ENCODE measurements at regions not wholly inside any gene's neighbourhood (a gene's known extent, or its start where the extent isn't known, plus 50 kb on each side); places are given as distances from the start of the nearest gene placed in this dataset.

DNA sequence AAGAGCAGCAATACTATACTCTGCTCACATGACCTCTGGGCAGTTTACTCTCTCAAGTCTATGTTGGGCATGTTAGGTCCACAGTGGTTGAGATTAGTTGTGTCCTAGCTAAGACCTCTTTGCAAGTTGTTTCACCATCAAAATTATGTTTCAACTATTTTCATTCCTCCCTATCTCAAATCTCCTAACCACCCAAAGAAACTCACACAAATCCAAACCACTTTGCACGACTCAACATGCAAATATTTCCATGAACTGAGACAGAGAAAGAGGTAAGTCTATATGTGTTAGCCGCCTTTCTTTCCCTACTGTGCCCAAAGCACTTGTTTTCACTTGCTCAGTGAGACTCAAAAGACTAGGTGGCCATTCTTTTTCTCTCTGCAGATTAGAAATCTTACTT, 546.8 kb downstream of the TNS1 start:
- Histone ChIP-seq H3K4me1 (peaks cover 0 to 6% (median 0%) of the 10 kb centered on the region in 9 donors), H3K27me3 (no peaks in the 10 kb centered on the region), H3K4me3 (no peak overlapping the region), H3K36me3 (no peaks in the 10 kb centered on the region), H3K27ac (no peak overlapping the region), H3K9me3 (no peaks in the 10 kb centered on the region)
- TF ChIP-seq, protein P1, sequence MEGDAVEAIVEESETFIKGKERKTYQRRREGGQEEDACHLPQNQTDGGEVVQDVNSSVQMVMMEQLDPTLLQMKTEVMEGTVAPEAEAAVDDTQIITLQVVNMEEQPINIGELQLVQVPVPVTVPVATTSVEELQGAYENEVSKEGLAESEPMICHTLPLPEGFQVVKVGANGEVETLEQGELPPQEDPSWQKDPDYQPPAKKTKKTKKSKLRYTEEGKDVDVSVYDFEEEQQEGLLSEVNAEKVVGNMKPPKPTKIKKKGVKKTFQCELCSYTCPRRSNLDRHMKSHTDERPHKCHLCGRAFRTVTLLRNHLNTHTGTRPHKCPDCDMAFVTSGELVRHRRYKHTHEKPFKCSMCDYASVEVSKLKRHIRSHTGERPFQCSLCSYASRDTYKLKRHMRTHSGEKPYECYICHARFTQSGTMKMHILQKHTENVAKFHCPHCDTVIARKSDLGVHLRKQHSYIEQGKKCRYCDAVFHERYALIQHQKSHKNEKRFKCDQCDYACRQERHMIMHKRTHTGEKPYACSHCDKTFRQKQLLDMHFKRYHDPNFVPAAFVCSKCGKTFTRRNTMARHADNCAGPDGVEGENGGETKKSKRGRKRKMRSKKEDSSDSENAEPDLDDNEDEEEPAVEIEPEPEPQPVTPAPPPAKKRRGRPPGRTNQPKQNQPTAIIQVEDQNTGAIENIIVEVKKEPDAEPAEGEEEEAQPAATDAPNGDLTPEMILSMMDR (IDR thresholded peaks at IDR 0.05) = no peak
- intact Hi-C loops (cut with DNase I) = no loop called here
- ATAC-seq (no peak), DNase-seq (no peak)
- WGBS, 2 donors = 94 to 96% methylated on average over 2 of the region's 2 CpGs

DNA sequence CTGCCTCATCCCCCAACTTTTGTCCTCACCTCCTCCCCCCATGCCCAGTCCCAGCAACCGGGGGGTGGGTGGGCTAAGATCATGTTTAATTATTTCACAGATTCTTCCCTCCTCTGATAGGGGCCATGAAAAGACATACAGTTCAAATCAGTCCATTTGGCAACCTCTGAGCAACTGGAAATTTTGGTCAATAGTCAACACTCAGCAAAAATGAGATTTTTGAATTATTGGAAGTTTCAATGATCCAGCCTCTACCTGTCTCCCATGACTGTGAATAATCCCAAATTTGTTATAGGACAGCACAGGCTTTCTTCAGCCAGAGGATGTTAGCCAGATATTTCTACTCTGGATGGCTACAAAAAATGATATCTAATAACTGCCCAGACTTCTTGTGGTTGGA, 549.9 kb downstream of the TNS1 start:
- Histone ChIP-seq H3K27me3 (no peaks in the 10 kb centered on the region), H3K27ac (no peak overlapping the region), H3K36me3 (no peaks in the 10 kb centered on the region), H3K9me3 (no peaks in the 10 kb centered on the region), H3K4me3 (no peak overlapping the region), H3K4me1 (peaks cover 0 to 6% (median 0%) of the 10 kb centered on the region in 9 donors)
- ATAC-seq (no peak), DNase-seq (no peak)
- WGBS, 2 donors = 84 to 96% methylated on average over 1 of the region's 1 CpG
- TF ChIP-seq, protein P1 (IDR thresholded peaks at IDR 0.05) = no peak
- intact Hi-C loops (cut with DNase I) = no loop called here

DNA sequence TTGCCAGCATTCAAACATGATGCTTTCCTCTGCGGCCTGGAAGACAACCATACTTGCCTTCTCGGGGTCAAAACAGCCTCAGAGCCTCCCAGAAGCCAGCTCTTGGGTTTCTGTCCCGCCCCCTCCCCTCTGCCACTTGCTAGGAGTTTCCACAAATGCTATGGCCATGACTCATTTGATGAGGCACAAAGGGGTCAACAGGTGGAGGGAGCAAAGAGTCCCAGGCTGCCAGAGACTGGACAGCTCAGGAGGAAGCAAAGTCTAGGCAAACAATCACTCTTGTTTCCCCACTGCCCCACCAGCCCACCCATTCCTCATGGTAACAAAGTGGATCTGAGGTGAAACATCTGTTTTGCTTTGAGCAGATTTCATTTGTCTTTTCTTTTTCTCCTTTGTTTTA, 551.1 kb downstream of the TNS1 start:
- Histone ChIP-seq H3K9me3 (no peaks in the 10 kb centered on the region), H3K4me1 (peaks cover 0 to 6% (median 0%) of the 10 kb centered on the region in 9 donors), H3K4me3 (no peak overlapping the region), H3K36me3 (no peaks in the 10 kb centered on the region), H3K27ac (no peak overlapping the region), H3K27me3 (no peaks in the 10 kb centered on the region)
- WGBS, 2 donors = 95 to 97% methylated on average over 3 of the region's 3 CpGs
- TF ChIP-seq, protein P1 (IDR thresholded peaks at IDR 0.05) = no peak
- intact Hi-C loops (cut with DNase I) = no loop called here
- peak in 2 of 8 donors; percentile 25 to 44 for ATAC-seq
- no peak for DNase-seq

DNA sequence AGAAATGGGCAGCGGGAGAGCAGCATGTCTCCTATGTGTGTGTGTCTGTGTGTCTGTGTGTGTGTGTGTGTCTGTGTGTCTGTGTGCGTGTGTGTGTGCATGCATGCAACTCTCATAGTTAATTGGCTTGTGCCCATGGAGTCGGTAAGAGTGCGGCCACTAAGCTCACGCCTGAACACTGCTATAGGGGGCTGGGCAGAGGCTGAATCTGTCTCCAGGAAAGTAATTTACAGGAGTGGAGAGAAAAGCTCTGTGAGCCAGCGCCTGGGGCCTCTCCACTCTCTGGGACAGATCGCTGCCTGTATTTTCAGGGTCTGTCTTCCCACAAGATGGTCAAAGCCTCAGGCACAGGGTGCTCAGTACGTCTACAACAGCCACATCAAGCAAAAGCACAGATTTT, 553.4 kb downstream of the TNS1 start:
- Histone ChIP-seq H3K4me3 (no peak overlapping the region), H3K27me3 (no peaks in the 10 kb centered on the region), H3K9me3 (no peaks in the 10 kb centered on the region), H3K27ac (no peak overlapping the region), H3K4me1 (peaks cover 0 to 10% (median 0%) of the 10 kb centered on the region in 9 donors), H3K36me3 (no peaks in the 10 kb centered on the region)
- DNase-seq = no peak
- 95 to 96% methylated on average over 8 of the region's 8 CpGs for WGBS, 2 donors
- ATAC-seq = no peak
- intact Hi-C loops (cut with DNase I) = no loop called here
- TF ChIP-seq, protein P1 (IDR thresholded peaks at IDR 0.05) = no peak
